AG04450 (cell line): ENCODE measurements at regions not wholly inside any gene's neighbourhood (a gene's known extent, or its start where the extent isn't known, plus 50 kb on each side); places are given as distances from the start of the nearest gene placed in this dataset.

Experiments
- CTCF ChIA-PET: fragments of 300-600, 350-600 bp; formaldehyde crosslinking; extraction: SDS; loops from one replicate; lab custom pipeline; 2022; ENCODE audit warnings: antibody characterized with exemption, inconsistent platforms; lab: Charles Lee
- POLR2A ChIA-PET: fragments of 350-600 bp; formaldehyde crosslinking; extraction: SDS; loops from one replicate; lab custom pipeline; 2021; ENCODE audit warnings: antibody characterized with exemption, inconsistent platforms; lab: Yijun Ruan, JAX
- DNase-seq: peaks from one replicate; pipeline ENCODE4 v3.0.0-alpha.2; 2011; ENCODE audit warnings: low read depth, low spot score
- H3K27ac ChIP-seq: one replicate; pipeline ENCODE4 v1.5.1; 2012; ENCODE audit warnings: low read depth, low read length, control low read depth
- H3K27me3 ChIP-seq: one replicate; pipeline ENCODE4 v1.6.0; 2012; ENCODE audit warnings: low read length; ENCODE audit not compliant: control insufficient read depth, insufficient read depth
- H3K4me3 ChIP-seq: 2 replicates; pipeline ENCODE4 v1.5.1; 2011; ENCODE audit warnings: mild to moderate bottlenecking, low read depth, low read length, control low read depth
- H3K9me3 ChIP-seq: 2 replicates; pipeline ENCODE4 v1.5.1; 2012; ENCODE audit warnings: low read length; ENCODE audit not compliant: control insufficient read depth, insufficient read depth
- TF ChIP-seq, protein P1 (sequence below): IDR thresholded peaks from 2 replicates; pipeline ENCODE4 v1.5.1; 2011; ENCODE audit warnings: low read depth, low read length, control low read depth, inconsistent platforms

DNA sequence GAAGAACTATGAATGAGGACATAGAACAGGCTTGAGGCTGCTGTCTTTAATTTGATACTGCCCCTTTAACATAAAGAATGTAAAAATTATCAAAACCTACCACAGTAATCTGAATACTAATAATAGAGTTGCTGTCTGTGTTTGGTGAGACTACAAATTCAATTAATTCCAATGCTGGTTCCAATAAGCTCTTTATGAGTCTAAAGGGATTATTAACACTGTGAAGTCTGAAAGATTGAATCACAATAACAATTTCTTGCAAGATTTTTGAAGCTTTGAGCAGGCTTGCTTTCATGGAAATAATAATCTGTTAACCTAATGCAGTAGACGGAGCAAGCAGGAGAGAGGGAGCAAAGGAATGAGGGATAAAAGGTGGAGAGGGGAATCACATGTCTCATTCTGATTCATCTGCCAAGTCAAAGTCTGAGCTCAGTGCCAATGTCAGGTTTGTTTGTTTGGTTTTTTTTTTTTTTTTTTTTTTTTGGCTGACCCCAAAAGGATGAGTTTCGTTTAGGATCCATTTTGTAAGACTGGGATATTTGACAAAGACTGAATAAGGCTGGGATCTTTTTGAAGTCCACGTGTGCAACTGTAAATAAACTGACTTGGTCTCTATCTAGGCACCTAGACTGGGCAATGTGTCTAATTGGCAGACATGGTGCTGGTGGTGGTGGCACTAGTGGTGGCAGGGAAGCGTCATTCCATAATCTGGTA is 211.6 kb downstream of the RNF144B start:
- no peak overlapping the region for H3K4me3 ChIP-seq
- POLR2A ChIA-PET: no interaction called here
- DNase-seq: no peak
- peaks cover 2% of the 10 kb centered on the region for H3K27me3 ChIP-seq
- no peak overlapping the region for H3K27ac ChIP-seq
- TF ChIP-seq, protein P1, sequence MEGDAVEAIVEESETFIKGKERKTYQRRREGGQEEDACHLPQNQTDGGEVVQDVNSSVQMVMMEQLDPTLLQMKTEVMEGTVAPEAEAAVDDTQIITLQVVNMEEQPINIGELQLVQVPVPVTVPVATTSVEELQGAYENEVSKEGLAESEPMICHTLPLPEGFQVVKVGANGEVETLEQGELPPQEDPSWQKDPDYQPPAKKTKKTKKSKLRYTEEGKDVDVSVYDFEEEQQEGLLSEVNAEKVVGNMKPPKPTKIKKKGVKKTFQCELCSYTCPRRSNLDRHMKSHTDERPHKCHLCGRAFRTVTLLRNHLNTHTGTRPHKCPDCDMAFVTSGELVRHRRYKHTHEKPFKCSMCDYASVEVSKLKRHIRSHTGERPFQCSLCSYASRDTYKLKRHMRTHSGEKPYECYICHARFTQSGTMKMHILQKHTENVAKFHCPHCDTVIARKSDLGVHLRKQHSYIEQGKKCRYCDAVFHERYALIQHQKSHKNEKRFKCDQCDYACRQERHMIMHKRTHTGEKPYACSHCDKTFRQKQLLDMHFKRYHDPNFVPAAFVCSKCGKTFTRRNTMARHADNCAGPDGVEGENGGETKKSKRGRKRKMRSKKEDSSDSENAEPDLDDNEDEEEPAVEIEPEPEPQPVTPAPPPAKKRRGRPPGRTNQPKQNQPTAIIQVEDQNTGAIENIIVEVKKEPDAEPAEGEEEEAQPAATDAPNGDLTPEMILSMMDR: no peak
- CTCF ChIA-PET: interaction anchor here (0.6 to 1.1 kb wide), 3 partner anchors 269 to 1806 kb away, joined by 3 to 10 read pairs (median 4); no protein-coding TSS in a partner anchor
- H3K9me3 ChIP-seq: no peaks in the 10 kb centered on the region

DNA sequence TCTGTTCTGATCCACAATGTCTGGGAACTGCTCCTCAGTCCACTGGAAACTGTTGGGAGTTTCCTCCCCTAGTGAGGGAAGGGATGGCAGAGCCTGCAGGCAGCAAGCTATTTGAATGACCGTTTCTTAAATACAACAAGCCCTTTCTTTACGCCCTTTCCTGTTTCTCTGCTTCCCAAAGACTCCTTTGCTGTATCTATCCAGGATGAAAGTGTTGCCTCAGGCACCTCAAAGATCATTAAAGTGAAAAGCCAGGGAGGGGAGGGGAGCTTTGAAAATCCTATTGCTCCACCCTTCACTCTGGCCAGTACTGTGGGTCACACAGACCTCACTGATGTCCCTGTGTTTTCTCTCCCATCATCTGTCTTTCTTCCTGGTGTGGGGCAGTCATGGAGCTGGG is 213.1 kb downstream of the RNF144B start:
- Histone ChIP-seq H3K27ac (no peak overlapping the region), H3K9me3 (no peaks in the 10 kb centered on the region), H3K27me3 (peaks cover 2% of the 10 kb centered on the region), H3K4me3 (no peak overlapping the region)
- CTCF ChIA-PET: no interaction called here
- TF ChIP-seq, protein P1: no peak
- POLR2A ChIA-PET: no interaction called here
- no peak for DNase-seq

- no peak overlapping the region for H3K27ac ChIP-seq
- CTCF ChIA-PET: no interaction called here
- TF ChIP-seq, protein P1: no peak
- H3K27me3 ChIP-seq: peaks cover 2% of the 10 kb centered on the region
- no peaks in the 10 kb centered on the region for H3K9me3 ChIP-seq
- POLR2A ChIA-PET: no interaction called here
- H3K4me3 ChIP-seq: no peak overlapping the region
- no peak for DNase-seq
These were observed 214.4 kb downstream of the RNF144B start for GRCh38 chr6:18601516-18602020.

DNA sequence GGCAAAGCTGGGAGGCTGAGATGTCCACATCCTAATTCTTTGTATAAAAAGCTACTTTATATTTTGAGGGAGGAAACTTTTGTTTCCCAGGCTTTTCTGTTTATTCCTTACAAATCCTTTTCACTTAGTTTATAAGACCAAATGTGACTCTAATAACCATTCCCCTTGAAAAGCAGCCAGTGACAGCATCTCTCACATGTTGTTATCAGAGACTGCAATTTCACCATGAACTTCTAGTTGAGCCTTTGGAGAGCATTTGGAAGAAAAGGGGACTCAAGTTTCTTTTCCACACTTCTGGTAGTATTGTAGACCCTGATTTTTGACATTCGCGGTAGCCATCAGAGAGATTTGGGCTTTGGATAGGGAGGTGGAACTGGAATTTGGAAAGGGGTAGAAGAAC is 215.8 kb downstream of the RNF144B start:
- POLR2A ChIA-PET: no interaction called here
- H3K27ac ChIP-seq: no peak overlapping the region
- H3K4me3 ChIP-seq: no peak overlapping the region
- no peak for DNase-seq
- TF ChIP-seq, protein P1: no peak
- no peaks in the 10 kb centered on the region for H3K9me3 ChIP-seq
- H3K27me3 ChIP-seq: peaks cover 2% of the 10 kb centered on the region
- CTCF ChIA-PET: no interaction called here

DNA sequence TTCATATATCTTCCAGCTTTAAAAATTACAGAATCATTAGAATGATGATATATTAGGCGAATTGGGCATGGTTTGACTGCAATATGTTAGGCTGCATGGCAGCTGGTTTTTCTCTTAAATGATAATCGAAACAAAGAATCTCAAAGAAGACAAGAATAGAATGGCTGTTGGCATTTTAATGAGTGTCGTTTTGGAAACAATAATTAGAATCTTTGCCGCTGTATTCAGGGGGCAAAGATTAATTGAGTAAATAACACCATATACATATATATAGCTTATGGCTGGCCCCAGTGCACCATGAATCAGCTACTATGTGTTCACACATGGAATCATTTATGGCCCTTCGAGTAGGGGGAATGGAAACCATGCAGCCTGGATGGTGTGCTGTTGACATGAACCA is 216.2 kb downstream of the RNF144B start:
- no peak overlapping the region for H3K4me3 ChIP-seq
- H3K9me3 ChIP-seq: no peaks in the 10 kb centered on the region
- no peak for DNase-seq
- H3K27ac ChIP-seq: no peak overlapping the region
- CTCF ChIA-PET: no interaction called here
- TF ChIP-seq, protein P1: no peak
- peaks cover 2% of the 10 kb centered on the region for H3K27me3 ChIP-seq
- POLR2A ChIA-PET: no interaction called here
